Activated CD8-positive, alpha-beta memory T cell treated with anti-CD3 and anti-CD28 coated beads, Interleukin-2, amount 50 U/mL, for 48 hours (primary cell): ENCODE measurements at regions not wholly inside any gene's neighbourhood (a gene's known extent, or its start where the extent isn't known, plus 50 kb on each side); places are given as distances from the start of the nearest gene placed in this dataset.
A peak's percentile ranks its signal among the peaks of the same experiment; 100 is the strongest.

Experiments
- DNase-seq: peaks from one replicate; pipeline ENCODE4 v3.0.0-alpha.2; 2020

GRCh38 chr10:43965918-43966570 lies 317.4 kb upstream of the ZNF32 start:
- DNase-seq = no peak

GRCh38 chr10:43965033-43965917 lies 316.6 kb upstream of the ZNF32 start:
- no peak for DNase-seq

- no peak for DNase-seq
Measured at GRCh38 chr10:43964486-43964885, 315.8 kb upstream of the ZNF32 start.

- peak; percentile 12 for DNase-seq
Measured at GRCh38 chr10:43963793-43964425, 315.2 kb upstream of the ZNF32 start.

- DNase-seq = peak; percentile 30
Measured at GRCh38 chr10:43963379-43963778, 314.7 kb upstream of the ZNF32 start.

GRCh38 chr10:43962346-43963191 lies 313.9 kb upstream of the ZNF32 start:
- DNase-seq = peak; percentile 23

GRCh38 chr10:43961523-43962345 lies 313.1 kb upstream of the ZNF32 start:
- DNase-seq = peak; percentile 23

- no peak for DNase-seq
Measured at GRCh38 chr10:43960981-43961380, 312.3 kb upstream of the ZNF32 start.

- peak; percentile 18 for DNase-seq
Measured at GRCh38 chr10:43960477-43960876, 311.8 kb upstream of the ZNF32 start.

- DNase-seq = no peak
Measured at GRCh38 chr10:43960135-43960415, 311.4 kb upstream of the ZNF32 start.

- peak; percentile 22 for DNase-seq
Measured at GRCh38 chr10:43959364-43960134, 310.9 kb upstream of the ZNF32 start.

- DNase-seq = no peak
Measured at GRCh38 chr10:43958964-43959363, 310.3 kb upstream of the ZNF32 start.

- DNase-seq = no peak
Measured at GRCh38 chr10:43958071-43958432, 309.4 kb upstream of the ZNF32 start.

GRCh38 chr10:43957267-43958070 lies 308.8 kb upstream of the ZNF32 start:
- DNase-seq = no peak

- no peak for DNase-seq
Measured at GRCh38 chr10:43955978-43956377, 307.3 kb upstream of the ZNF32 start.

- DNase-seq = peak; percentile 26
Measured at GRCh38 chr10:43955002-43955596, 306.4 kb upstream of the ZNF32 start.

GRCh38 chr10:43953672-43954071 lies 305.0 kb upstream of the ZNF32 start:
- DNase-seq = peak; percentile 18

- no peak for DNase-seq
Measured at GRCh38 chr10:43952760-43953159, 304.1 kb upstream of the ZNF32 start.

- DNase-seq = no peak
Measured at GRCh38 chr10:43949351-43949750, 300.7 kb upstream of the ZNF32 start.

- peak; percentile 10 for DNase-seq
Measured at GRCh38 chr10:43946445-43946844, 297.8 kb upstream of the ZNF32 start.
